ENCODE measurements at regions not wholly inside any gene's neighbourhood (a gene's known extent, or its start where the extent isn't known, plus 50 kb on each side); places are given as distances from the start of the nearest gene placed in this dataset.
"Not testable (repeated sequence)": the region's sequence is repeated elsewhere in the genome, so short reads cannot be mapped to it uniquely, and the experiment has no call there.

GRCh38 chr16:13823501-13823900 lies 96.5 kb upstream of the ERCC4 start:
- DNase-seq: no peak

DNA sequence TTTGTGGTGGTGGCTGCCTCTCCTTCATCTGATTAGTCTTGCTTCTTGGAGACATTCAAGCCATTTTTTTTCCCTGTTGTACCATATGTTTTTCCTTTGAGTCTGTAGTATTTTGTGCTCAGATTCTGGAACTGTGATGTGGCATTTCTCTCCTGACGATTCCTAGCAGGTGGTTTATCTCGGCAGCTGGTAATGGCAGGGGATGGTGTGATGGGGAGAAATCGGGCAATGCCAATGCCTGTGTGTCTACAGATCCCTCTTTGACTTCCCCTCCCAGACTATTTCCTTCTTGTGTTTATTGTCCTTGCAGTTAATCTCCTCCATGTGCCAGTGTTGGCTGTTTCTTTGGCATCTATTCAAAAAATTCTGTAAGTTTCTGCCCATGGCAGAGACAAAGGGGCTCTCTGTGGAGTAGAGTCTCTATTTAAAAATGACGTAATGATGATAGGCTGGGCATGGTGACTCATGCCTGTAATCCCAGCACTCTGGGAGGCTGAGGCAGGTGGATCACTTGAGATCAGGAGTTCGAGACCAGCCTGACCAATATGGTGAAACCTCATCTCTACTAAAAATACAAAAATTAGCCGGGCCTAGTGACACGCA lies 90.2 kb upstream of the ERCC4 start:
- no peak for DNase-seq

GRCh38 chr16:13833515-13833914 lies 86.4 kb upstream of the ERCC4 start:
- DNase-seq: no peak

DNA sequence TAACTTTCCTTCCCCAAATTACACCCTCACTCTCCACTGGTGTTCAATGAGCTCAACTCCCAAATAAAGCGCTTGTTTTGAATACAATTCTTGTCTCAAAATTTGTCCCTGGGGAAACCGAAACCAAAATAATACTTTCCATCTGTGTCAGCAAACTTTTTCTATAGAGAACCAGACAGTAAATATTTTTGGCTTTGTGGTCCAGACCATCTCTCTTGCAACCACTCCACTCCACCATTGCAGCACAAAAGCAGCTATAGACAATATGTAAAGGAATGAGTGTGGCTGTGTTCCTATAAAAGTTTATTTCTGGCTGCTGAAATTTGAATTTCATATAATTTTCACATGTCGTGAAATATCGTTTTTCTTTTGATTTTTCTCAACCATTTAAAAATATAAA lies 84.6 kb upstream of the ERCC4 start:
- DNase-seq: no peak

DNA sequence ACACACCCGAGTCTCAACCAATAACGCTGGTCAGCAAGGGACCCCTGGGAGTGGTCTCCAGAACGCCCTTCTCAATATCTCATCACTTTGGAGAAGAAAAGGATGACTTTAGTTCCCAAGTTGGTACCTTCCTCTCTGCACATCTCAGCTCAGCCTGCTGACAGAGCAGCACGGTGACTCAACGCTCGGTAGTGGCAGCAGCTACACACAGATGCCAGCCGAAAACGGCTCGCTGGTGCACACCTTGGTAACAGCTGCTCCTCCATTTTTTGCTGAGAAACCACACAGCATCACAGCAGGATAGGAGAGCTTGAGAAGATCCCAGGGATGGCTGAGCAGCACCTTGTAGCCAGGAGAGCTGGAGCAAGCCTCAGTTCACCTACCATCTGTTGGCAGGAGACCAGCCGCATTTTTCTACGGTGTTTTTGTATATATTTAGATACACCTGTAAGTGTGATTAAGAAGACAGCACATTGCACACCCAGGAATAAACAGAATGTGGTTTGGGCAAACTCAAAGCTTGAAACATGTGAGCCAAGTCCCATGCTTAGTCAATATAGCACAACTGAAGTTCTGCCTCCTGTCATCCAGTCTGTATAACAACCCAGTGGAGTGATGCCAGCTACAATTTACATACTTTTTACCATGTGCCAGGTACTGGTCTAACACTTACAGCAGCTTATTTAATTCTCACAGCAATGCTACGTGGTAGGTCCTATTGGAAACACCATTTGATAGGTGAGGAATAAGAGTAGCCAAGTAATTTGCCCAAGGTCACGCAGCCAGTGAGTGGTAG lies 83.8 kb upstream of the ERCC4 start:
- no peak for DNase-seq

GRCh38 chr16:13838401-13839190 lies 81.4 kb upstream of the ERCC4 start:
- no peak for DNase-seq

DNA sequence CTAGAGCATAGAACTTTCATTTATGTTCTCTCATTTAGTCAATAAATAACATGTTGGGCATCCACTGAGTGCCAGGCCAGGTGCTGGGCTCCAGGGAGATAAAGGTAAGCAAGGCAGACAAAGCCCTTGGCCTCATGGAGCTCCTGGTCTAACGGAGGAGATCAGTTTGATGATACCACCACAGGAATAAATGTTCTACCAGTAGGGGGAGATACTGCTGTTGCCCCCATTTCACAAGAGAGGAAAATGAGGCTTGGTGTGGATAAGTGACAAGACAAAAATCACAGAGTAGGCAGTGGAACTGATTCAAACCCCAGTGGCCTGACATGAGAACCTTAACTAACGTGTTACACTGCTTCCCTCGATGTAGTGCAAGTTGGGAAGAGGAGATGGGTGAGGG lies 80.4 kb upstream of the ERCC4 start:
- DNase-seq: no peak

GRCh38 chr16:13845232-13845631 lies 74.7 kb upstream of the ERCC4 start:
- no peak for DNase-seq

GRCh38 chr16:13848795-13849194 lies 71.2 kb upstream of the ERCC4 start:
- DNase-seq: no peak

- DNase-seq: not testable (repeated sequence)
These were observed 69.8 kb upstream of the ERCC4 start for GRCh38 chr16:13850173-13850572.

GRCh38 chr16:13852827-13853226 lies 67.1 kb upstream of the ERCC4 start:
- no peak for DNase-seq

- no peak for DNase-seq
These were observed 63.6 kb upstream of the ERCC4 start for GRCh38 chr16:13856398-13856797.

GRCh38 chr16:13856811-13857511 lies 63.0 kb upstream of the ERCC4 start:
- DNase-seq: no peak

DNA sequence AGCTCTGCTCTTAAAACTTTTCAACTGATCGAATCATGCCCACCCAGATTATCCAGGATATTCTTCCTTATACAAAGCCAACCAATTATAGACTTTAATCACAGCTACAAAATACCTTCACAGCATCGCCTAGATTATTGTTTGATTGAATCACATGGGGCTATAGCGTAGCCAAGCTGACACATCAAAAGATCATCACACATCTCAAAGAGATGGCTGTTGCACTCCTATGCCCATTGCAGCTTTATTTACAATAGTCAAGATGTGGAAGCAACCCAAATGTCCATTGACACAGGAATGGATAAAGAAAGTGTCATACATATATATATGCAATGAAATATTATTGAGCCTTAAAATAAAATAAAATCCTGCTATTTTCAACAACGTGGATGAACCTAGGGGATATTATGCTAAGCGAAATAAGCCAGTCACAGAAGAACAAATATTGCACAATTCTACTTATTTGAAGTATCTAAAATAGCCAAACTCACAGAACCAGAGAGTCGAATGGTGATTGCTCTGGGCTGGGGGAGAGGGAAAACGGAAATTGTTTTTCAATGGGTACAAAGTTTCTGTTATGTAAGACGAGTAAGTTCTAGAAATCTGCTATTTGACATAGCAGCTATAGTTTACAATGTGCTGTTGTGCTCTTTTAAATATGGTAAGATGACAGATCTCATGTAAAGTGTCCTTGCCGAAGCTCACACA lies 60.9 kb upstream of the ERCC4 start:
- DNase-seq: no peak

DNA sequence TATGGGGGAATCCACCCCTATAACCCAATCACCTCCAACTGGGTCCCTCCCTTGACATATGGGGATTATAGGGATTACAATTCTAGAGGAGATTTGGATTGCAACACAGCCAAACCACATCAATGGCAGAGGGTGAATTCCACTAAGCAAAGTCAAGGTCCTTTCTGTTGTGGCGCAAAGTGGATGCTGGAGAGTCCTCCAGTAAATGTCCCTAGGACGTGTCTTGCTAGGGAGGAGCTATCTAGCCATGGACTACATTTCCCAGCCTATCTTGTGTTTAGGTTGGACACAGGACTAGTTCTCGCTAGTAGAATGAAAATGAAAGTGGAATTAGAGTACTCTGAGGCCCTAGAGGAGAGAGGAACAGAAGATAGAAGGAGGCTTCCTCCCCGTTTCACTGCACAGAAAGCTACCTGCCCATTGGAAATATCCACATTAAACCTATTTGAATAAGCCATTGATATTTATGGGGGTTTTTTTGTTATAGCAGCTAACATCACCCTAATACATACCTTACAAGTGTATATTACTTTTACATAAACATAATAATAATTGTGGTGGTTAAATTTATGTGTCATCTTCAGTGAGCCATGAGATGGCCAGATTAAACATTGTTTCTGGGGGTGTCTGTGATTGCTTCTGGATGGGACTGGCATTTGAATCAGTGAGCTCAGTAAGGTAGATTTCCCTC lies 56.7 kb upstream of the ERCC4 start:
- peak; percentile 11 for DNase-seq

GRCh38 chr16:13864689-13865088 lies 55.3 kb upstream of the ERCC4 start:
- DNase-seq: no peak

- DNase-seq: peak; percentile 67
These were observed 53.9 kb upstream of the ERCC4 start for GRCh38 chr16:13866073-13866472.

Measured in EL (cell line).